Retinal pigment epithelial cell (primary cell): ENCODE measurements at regions not wholly inside any gene's neighbourhood (a gene's known extent, or its start where the extent isn't known, plus 50 kb on each side); places are given as distances from the start of the nearest gene placed in this dataset.
A peak's percentile ranks its signal among the peaks of the same experiment; 100 is the strongest.

Source experiments
- DNase-seq: peaks from one replicate; pipeline ENCODE4 v3.0.0-alpha.2; 2010; ENCODE audit warnings: low read depth
- H3K4me3 ChIP-seq: 2 replicates; pipeline ENCODE4 v1.5.1; 2011; ENCODE audit warnings: mild to moderate bottlenecking, low read length, control low read depth, moderate library complexity
- TF ChIP-seq, protein P1 (sequence below): conservative IDR thresholded peaks from 2 replicates; pipeline ENCODE4 v1.5.1; 2011; ENCODE audit warnings: low read depth, low read length, control low read depth, inconsistent platforms

DNA sequence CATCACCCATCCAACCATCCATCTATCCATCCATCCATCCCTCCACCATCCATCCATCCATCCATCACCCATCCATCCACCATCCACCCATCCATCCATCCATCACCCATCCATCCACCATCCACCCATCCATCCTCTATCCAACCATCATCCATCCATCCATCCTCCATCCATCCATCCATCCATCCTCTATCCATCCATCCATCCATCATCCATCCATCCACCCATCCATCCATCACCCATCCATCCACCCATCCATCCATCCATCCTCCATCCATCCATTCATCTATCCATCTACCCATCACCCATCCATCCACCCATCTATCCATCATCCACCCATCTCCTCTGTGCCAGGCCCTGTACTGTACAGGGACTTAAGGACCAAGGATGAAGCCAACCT is 62.2 kb upstream of the WNT11 start:
- no peak overlapping the region for H3K4me3 ChIP-seq
- TF ChIP-seq, protein P1, sequence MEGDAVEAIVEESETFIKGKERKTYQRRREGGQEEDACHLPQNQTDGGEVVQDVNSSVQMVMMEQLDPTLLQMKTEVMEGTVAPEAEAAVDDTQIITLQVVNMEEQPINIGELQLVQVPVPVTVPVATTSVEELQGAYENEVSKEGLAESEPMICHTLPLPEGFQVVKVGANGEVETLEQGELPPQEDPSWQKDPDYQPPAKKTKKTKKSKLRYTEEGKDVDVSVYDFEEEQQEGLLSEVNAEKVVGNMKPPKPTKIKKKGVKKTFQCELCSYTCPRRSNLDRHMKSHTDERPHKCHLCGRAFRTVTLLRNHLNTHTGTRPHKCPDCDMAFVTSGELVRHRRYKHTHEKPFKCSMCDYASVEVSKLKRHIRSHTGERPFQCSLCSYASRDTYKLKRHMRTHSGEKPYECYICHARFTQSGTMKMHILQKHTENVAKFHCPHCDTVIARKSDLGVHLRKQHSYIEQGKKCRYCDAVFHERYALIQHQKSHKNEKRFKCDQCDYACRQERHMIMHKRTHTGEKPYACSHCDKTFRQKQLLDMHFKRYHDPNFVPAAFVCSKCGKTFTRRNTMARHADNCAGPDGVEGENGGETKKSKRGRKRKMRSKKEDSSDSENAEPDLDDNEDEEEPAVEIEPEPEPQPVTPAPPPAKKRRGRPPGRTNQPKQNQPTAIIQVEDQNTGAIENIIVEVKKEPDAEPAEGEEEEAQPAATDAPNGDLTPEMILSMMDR = no peak
- no peak for DNase-seq

DNA sequence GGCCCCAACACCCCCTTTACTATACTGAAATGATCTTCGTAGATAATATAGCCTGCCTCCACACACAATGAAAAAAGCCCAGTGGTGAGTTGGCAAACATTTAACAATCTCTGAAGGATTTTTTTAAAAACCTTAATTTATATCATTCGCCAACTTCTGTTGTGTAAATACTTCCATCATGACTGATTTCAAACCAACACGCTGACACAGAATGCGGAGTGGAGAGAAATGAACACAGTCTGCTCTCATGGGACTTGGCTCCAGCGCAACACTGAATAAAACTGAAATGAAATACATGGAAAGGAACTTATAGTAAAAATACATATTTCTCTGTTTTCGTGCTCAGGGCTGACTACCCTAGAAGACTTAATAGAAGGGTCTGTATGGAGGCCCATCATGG is 61.3 kb upstream of the WNT11 start:
- TF ChIP-seq, protein P1 = no peak
- H3K4me3 ChIP-seq = no peak overlapping the region
- no peak for DNase-seq

DNA sequence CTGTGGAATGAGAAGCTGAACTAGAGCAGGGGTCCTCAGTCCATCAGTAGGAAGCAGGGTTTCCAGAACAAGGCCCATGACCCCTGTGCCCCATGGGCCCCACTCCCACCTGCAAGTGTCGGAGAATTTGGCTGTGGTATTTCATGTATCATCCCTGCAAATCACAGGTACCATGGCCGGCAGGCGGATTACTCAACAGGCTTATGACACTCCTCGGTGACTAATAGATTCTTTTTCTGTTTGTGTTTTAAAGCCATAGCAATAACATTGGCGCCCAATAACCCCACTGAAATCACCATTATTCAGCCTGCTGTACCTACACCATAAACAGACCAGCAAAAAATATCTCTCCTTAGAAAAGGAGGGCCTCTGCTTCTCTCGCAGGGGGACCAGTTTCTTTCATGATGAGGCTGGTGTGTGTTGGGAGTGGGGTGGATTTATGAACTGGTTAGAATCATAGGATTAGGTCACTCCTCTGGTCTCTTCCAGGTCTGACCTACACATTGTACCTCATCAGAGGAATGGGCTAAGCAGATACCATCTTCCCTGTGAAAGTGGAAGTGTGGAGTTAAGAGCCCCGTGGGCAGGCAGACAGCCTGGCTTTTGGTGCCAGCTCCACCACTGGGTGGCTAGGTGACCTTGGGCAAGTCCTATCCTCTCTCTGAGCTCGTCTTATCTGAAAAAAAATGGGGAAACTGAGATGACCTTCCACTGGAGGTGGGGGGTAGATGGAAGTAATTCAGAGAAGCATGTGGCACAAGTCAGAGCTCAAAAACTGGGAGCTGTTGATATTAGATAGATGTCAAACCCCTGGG is 60.2 kb upstream of the WNT11 start:
- H3K4me3 ChIP-seq = no peak overlapping the region
- peak; percentile 76 for DNase-seq
- TF ChIP-seq, protein P1 = no peak

DNA sequence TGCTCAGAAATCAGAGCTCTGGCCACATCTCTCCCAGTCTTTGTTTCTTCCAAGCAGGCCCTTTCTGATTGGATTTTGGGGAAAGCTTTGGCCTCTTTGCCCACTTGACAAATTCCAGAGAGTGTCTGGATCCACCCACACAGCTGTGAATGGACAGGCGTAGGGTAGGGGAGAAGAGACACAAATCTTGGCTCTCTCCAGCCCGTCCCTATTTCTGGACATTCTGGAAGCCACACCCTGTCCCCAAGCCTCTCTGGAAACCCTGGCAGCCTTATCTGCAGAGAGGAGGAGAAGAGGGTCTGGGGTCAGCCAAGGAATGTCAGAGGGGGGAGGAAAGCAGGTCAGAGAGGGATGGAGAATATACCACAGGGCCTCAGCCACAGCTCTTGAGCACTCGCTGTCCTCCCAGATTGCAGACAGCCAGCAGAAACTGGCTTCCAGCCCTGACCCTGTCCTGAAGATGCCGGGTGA is 59.5 kb upstream of the WNT11 start:
- no peak overlapping the region for H3K4me3 ChIP-seq
- TF ChIP-seq, protein P1 = no peak
- no peak for DNase-seq

DNA sequence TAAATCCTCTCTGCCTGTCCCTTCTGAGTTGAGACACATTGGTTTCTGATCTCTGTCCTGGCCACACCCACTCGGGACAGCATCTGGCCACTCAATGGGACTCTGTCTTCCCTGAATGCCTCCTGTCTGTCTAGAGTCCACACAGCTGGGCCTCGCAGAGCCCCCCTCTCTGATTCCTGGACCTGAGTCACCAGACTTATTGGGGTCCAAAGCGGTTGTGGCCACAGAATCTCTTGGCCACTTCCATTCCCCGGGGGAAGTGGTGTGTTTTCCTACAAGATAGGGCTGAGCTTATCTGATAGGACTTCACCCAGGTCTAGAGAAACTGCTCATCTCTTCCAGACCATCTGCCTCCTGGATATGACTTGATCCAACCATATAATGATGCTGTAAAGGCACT is 57.4 kb upstream of the WNT11 start:
- DNase-seq = no peak
- TF ChIP-seq, protein P1 = no peak
- H3K4me3 ChIP-seq = no peak overlapping the region

DNA sequence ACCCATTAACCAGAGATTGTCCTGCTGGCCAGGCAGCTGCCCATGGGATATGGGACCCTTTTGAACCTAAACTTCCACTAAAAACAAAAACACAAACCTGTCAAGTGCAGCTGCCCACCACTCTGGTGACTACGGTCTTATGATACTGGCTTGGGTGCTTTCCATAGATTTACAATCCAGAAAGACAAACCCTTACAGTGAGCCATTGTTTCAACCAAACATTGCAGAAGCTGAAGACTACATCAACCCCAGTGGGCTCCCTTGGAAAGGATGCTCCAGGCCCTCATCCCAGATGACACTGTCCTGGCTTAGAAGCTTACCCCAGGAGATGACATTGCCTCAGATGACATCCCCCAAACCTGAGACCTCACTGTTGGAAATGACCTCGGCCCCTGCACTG is 56.9 kb upstream of the WNT11 start:
- TF ChIP-seq, protein P1 = no peak
- DNase-seq = no peak

DNA sequence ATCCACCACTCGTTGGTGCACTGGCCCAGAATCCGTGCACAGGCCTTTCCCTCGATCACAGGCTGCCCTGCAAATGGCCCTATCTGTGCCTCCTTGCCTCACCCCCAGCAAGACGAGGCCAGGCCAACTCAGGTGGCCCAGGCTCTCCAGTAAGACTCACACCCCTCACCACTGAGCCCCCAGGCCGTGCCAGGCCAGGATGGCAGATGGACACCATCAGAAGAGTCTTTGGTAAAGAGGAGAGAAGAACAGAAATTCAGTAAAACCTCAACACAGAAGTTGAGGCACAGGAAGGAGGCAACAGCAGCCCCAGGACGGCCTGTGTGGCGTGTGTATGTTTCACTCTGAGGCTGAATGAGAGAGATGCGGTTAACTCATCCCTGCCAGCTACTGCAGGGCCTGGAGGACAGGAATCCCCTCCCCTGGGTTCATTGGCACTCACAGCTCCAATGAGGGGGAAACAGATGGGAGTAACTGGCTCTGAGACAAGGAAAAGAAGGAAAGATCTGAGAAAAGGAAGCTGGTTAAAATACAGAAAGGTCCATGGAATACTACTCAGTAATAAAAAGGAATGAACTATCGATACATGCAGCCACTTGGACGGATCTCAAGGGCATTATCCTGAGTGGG is 54.1 kb upstream of the WNT11 start:
- no peak overlapping the region for H3K4me3 ChIP-seq
- no peak for DNase-seq
- TF ChIP-seq, protein P1 = no peak

More for the DNA sequence above, 56.9 kb upstream of the WNT11 start:
- H3K4me3 ChIP-seq = no peak overlapping the region
